HG02973 (cell line): ENCODE measurements at regions not wholly inside any gene's neighbourhood (a gene's known extent, or its start where the extent isn't known, plus 50 kb on each side); places are given as distances from the start of the nearest gene placed in this dataset.

Experiments used
- ATAC-seq: cut with Tn5 transposase; IDR thresholded peaks from one replicate; pipeline ENCODE4 v1.9.1; 2021; ENCODE audit warnings: moderate library complexity; ENCODE audit not compliant: unreplicated experiment

- ATAC-seq, result no peak
Observed at GRCh38 chr16:13545271-13545670, 374.7 kb upstream of the ERCC4 start.

- ATAC-seq, result no peak
Observed at GRCh38 chr16:13550254-13550653, 369.7 kb upstream of the ERCC4 start.

- no peak for ATAC-seq
Observed at GRCh38 chr16:13552062-13552959, 367.6 kb upstream of the ERCC4 start.

GRCh38 chr16:13552960-13553257 is 367.0 kb upstream of the ERCC4 start:
- no peak for ATAC-seq

- no peak for ATAC-seq
Observed at GRCh38 chr16:13553453-13553985, 366.4 kb upstream of the ERCC4 start.

GRCh38 chr16:13554005-13554404 is 365.9 kb upstream of the ERCC4 start:
- no peak for ATAC-seq

- ATAC-seq, result no peak
Observed at GRCh38 chr16:13554643-13555042, 365.3 kb upstream of the ERCC4 start.

- no peak for ATAC-seq
Observed at GRCh38 chr16:13557418-13557817, 362.5 kb upstream of the ERCC4 start.

- no peak for ATAC-seq
Observed at GRCh38 chr16:13558752-13559151, 361.2 kb upstream of the ERCC4 start.

- ATAC-seq, result no peak
Observed at GRCh38 chr16:13559624-13560023, 360.3 kb upstream of the ERCC4 start.

GRCh38 chr16:13560151-13560550 is 359.8 kb upstream of the ERCC4 start:
- no peak for ATAC-seq

GRCh38 chr16:13561291-13562070 is 358.5 kb upstream of the ERCC4 start:
- ATAC-seq, result no peak

- no peak for ATAC-seq
Observed at GRCh38 chr16:13568803-13569202, 351.2 kb upstream of the ERCC4 start.

GRCh38 chr16:13569986-13570385 is 350.0 kb upstream of the ERCC4 start:
- ATAC-seq, result no peak

- ATAC-seq, result no peak
Observed at GRCh38 chr16:13571036-13571435, 348.9 kb upstream of the ERCC4 start.

- no peak for ATAC-seq
Observed at GRCh38 chr16:13573903-13574302, 346.1 kb upstream of the ERCC4 start.

- no peak for ATAC-seq
Observed at GRCh38 chr16:13586051-13586450, 333.9 kb upstream of the ERCC4 start.

- ATAC-seq, result no peak
Observed at GRCh38 chr16:13587181-13587580, 332.8 kb upstream of the ERCC4 start.

- no peak for ATAC-seq
Observed at GRCh38 chr16:13594823-13595222, 325.1 kb upstream of the ERCC4 start.

GRCh38 chr16:13606804-13607203 is 313.1 kb upstream of the ERCC4 start:
- no peak for ATAC-seq

GRCh38 chr16:13607289-13607688 is 312.7 kb upstream of the ERCC4 start:
- no peak for ATAC-seq

GRCh38 chr16:13611596-13611995 is 308.4 kb upstream of the ERCC4 start:
- no peak for ATAC-seq
